Right lobe of liver (tissue), 4 donors: ENCODE measurements at regions not wholly inside any gene's neighbourhood (a gene's known extent, or its start where the extent isn't known, plus 50 kb on each side); places are given as distances from the start of the nearest gene placed in this dataset.

ENCODE experiments used
- CTCF ChIP-seq, 4 donors: fragments of 200-600 bp in 3 of 4; fragments of 450-650 bp in 1 of 4; IDR thresholded peaks; one replicate each; pipeline versions ENCODE4 v1.5.1 to v1.8.0; 2016 to 2022; ENCODE audit warnings: antibody characterized with exemption in 4 of 4, mild to moderate bottlenecking in 2 of 4
- POLR2A ChIP-seq: fragments of 450-650 bp; IDR thresholded peaks from one replicate; pipeline ENCODE4 v1.6.1; 2017; ENCODE audit warnings: antibody characterized with exemption, mild to moderate bottlenecking
- donor health status: DM: no; HTN: no; CAD: no.
- donor health status: DM: no; HTN: no; CAD: no.
- donor health status: DM: no; HTN: yes; CAD: no.

DNA sequence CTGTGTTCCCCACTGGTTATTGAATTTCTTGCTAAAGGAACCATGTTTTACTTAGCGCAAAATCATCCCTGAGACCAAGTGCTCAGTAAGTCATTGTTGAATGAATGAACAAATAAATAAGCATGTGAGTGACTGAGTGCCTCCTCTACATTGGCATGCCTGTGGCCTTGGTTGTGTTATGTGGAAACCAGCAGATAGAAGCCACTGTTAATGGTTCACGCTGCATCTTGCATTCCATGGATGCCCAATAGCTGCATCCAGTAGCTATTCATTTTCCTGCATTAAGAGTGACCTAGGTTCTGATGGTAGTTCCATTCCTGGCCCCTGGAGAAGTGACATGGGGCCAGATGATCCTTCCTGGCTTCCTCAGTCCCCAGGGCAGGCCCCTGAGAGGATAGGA lies 113.3 kb upstream of the BMPER start:
- TF ChIP-seq CTCF (IDR thresholded peaks at IDR 0.05) = no peak
- TF ChIP-seq POLR2A = no peak
